ENCODE measurements at regions not wholly inside any gene's neighbourhood (a gene's known extent, or its start where the extent isn't known, plus 50 kb on each side); places are given as distances from the start of the nearest gene placed in this dataset.

DNA sequence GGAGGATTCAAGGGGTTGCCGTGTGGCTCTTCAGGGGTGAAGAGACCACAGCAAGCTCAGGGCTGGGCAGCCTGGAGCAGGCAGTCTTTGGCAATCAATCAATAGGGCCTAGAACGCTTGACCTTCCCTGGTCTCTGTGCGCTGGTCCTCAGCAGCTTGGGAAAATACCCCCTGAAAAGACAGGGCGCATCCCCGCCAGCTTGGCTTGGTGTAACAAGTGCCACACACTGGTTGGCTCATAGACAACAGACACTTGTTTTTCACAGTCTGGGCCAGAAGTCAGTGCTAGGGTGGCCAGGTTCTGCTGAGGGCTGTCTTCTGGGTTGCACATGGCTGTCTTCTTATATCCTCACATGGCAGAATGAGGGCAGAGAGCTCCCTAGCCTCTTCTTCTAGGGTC, 141.1 kb downstream of the HSD17B3 start:
- Histone ChIP-seq H3K4me3 (ENCODE audit: low read length in 2 of 2) (no peak overlapping the region), H3K9me3 (ENCODE audit: control insufficient read depth, low read length) (peaks cover 2% of the 10 kb centered on the region), H3K36me3 (ENCODE audit: control insufficient read depth in 1 of 2, insufficient read depth in 2 of 2, low read length in 1 of 2) (no peaks in the 10 kb centered on the region), H3K27me3 (ENCODE audit: control insufficient read depth in 1 of 2, insufficient read depth in 2 of 2, low read length in 1 of 2) (no peaks in the 10 kb centered on the region), H3K27ac (ENCODE audit: low read depth in 1 of 2, low read length in 2 of 2) (no peak overlapping the region), H3K4me1 (ENCODE audit: control insufficient read depth in 1 of 2, insufficient read depth in 2 of 2, low read length in 2 of 2) (no peaks in the 10 kb centered on the region)
- DNase-seq (peak in 1 of 2 donors; percentile 27), ATAC-seq (ENCODE audit: low FRiP score) (no peak)
- intact Hi-C loops (cut with DNase I), result no loop called here
- 97 to 98% methylated on average over 5 of the region's 5 CpGs for WGBS, 2 donors

- Histone ChIP-seq H3K9me3 (ENCODE audit: control insufficient read depth, low read length) (peaks cover 2% of the 10 kb centered on the region), H3K36me3 (ENCODE audit: control insufficient read depth in 1 of 2, insufficient read depth in 2 of 2, low read length in 1 of 2) (no peaks in the 10 kb centered on the region), H3K27ac (ENCODE audit: low read depth in 1 of 2, low read length in 2 of 2) (no peak overlapping the region), H3K4me1 (ENCODE audit: control insufficient read depth in 1 of 2, insufficient read depth in 2 of 2, low read length in 2 of 2) (no peaks in the 10 kb centered on the region), H3K27me3 (ENCODE audit: control insufficient read depth in 1 of 2, insufficient read depth in 2 of 2, low read length in 1 of 2) (no peaks in the 10 kb centered on the region), H3K4me3 (ENCODE audit: low read length in 2 of 2) (no peak overlapping the region)
- WGBS, 2 donors, result 71 to 79% methylated on average over 6 of the region's 6 CpGs
- ATAC-seq (ENCODE audit: low FRiP score) (no peak), DNase-seq (no peak)
- intact Hi-C loops (cut with DNase I), result no loop called here
Observed at GRCh38 chr9:96160168-96160567, 141.8 kb downstream of the HSD17B3 start.

- no peak overlapping the region for H3K27ac ChIP-seq (ENCODE audit: low read depth in 1 of 2, low read length in 2 of 2)
- intact Hi-C loops (cut with DNase I), result no loop called here
- no peaks in the 10 kb centered on the region for H3K36me3 ChIP-seq (ENCODE audit: control insufficient read depth in 1 of 2, insufficient read depth in 2 of 2, low read length in 1 of 2)
- no peaks in the 10 kb centered on the region for H3K4me1 ChIP-seq (ENCODE audit: control insufficient read depth in 1 of 2, insufficient read depth in 2 of 2, low read length in 2 of 2)
- H3K9me3 ChIP-seq (ENCODE audit: control insufficient read depth, low read length), result peaks cover 2% of the 10 kb centered on the region
- 96 to 99% methylated on average over 4 of the region's 4 CpGs for WGBS, 2 donors
- no peak overlapping the region for H3K4me3 ChIP-seq (ENCODE audit: low read length in 2 of 2)
- ATAC-seq (ENCODE audit: low FRiP score) (no peak), DNase-seq (peak in 1 of 2 donors; percentile 12)
- no peaks in the 10 kb centered on the region for H3K27me3 ChIP-seq (ENCODE audit: control insufficient read depth in 1 of 2, insufficient read depth in 2 of 2, low read length in 1 of 2)
Observed at GRCh38 chr9:96159596-96159995, 142.4 kb downstream of the HSD17B3 start.

GRCh38 chr9:96158909-96159575, 142.9 kb downstream of the HSD17B3 start:
- no peaks in the 10 kb centered on the region for H3K4me1 ChIP-seq (ENCODE audit: control insufficient read depth in 1 of 2, insufficient read depth in 2 of 2, low read length in 2 of 2)
- DNase-seq (no peak), ATAC-seq (ENCODE audit: low FRiP score) (no peak)
- no peak overlapping the region for H3K27ac ChIP-seq (ENCODE audit: low read depth in 1 of 2, low read length in 2 of 2)
- peaks cover 2% of the 10 kb centered on the region for H3K9me3 ChIP-seq (ENCODE audit: control insufficient read depth, low read length)
- 86 to 87% methylated on average over 9 of the region's 9 CpGs for WGBS, 2 donors
- intact Hi-C loops (cut with DNase I), result no loop called here
- H3K27me3 ChIP-seq (ENCODE audit: control insufficient read depth in 1 of 2, insufficient read depth in 2 of 2, low read length in 1 of 2), result no peaks in the 10 kb centered on the region
- no peaks in the 10 kb centered on the region for H3K36me3 ChIP-seq (ENCODE audit: control insufficient read depth in 1 of 2, insufficient read depth in 2 of 2, low read length in 1 of 2)
- no peak overlapping the region for H3K4me3 ChIP-seq (ENCODE audit: low read length in 2 of 2)

DNA sequence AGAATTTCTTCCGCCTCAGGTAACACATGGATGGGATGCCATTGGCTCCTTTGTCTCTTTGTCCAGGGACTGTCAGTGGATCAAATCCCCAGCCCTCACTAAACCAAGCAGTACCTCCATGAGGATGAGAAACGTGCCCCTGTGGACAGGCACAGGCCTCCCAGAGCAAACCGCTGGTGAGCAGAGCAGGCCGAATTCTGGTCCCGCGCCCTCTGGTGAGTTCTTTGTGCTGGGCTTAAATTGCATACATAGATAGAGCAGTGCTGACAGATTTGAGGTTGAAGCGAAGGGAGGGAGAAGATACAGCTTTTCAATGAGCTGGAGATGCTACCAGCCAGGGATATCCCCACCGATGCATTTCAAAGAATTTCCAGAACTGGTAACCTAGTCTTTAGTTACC, 143.8 kb downstream of the HSD17B3 start:
- DNase-seq (peak in 1 of 2 donors; percentile 25), ATAC-seq (ENCODE audit: low FRiP score) (no peak)
- Histone ChIP-seq H3K27me3 (ENCODE audit: control insufficient read depth in 1 of 2, insufficient read depth in 2 of 2, low read length in 1 of 2) (no peaks in the 10 kb centered on the region), H3K4me1 (ENCODE audit: control insufficient read depth in 1 of 2, insufficient read depth in 2 of 2, low read length in 2 of 2) (no peaks in the 10 kb centered on the region), H3K4me3 (ENCODE audit: low read length in 2 of 2) (no peak overlapping the region), H3K9me3 (ENCODE audit: control insufficient read depth, low read length) (peaks cover 2% of the 10 kb centered on the region), H3K27ac (ENCODE audit: low read depth in 1 of 2, low read length in 2 of 2) (no peak overlapping the region), H3K36me3 (ENCODE audit: control insufficient read depth in 1 of 2, insufficient read depth in 2 of 2, low read length in 1 of 2) (no peaks in the 10 kb centered on the region)
- intact Hi-C loops (cut with DNase I), result no loop called here
- 91 to 99% methylated on average over 8 of the region's 8 CpGs for WGBS, 2 donors

DNA sequence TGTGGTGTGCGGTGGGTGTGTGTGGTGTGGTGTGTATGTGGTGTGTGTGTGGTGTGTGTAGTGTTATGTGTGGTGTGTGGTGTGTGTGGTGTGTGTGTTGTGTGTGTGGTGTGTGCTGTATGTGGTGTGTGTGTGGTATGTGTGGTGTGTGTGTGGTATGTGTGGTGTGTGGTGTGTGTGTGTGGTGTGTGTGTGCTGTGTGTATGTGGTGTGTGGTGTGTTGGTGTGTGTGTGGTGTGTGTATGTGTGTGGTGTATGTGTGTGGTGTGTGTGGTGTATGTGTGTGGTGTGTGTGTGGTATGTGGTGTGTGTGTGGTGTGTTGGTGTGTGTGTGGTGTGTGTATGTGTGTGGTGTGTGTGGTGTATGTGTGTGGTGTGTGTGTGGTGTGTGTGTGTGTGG, 144.3 kb downstream of the HSD17B3 start:
- H3K27me3 ChIP-seq (ENCODE audit: control insufficient read depth in 1 of 2, insufficient read depth in 2 of 2, low read length in 1 of 2), result no peaks in the 10 kb centered on the region
- H3K9me3 ChIP-seq (ENCODE audit: control insufficient read depth, low read length), result peaks cover 2% of the 10 kb centered on the region
- H3K36me3 ChIP-seq (ENCODE audit: control insufficient read depth in 1 of 2, insufficient read depth in 2 of 2, low read length in 1 of 2), result no peaks in the 10 kb centered on the region
- no peak overlapping the region for H3K27ac ChIP-seq (ENCODE audit: low read depth in 1 of 2, low read length in 2 of 2)
- H3K4me3 ChIP-seq (ENCODE audit: low read length in 2 of 2), result no peak overlapping the region
- no peaks in the 10 kb centered on the region for H3K4me1 ChIP-seq (ENCODE audit: control insufficient read depth in 1 of 2, insufficient read depth in 2 of 2, low read length in 2 of 2)
- intact Hi-C loops (cut with DNase I), result no loop called here
- ATAC-seq (ENCODE audit: low FRiP score), result no peak
- WGBS, 2 donors, result 0 to 3% methylated on average over 1 of the region's 1 CpG
- peak in 1 of 2 donors; percentile 5 for DNase-seq

DNA sequence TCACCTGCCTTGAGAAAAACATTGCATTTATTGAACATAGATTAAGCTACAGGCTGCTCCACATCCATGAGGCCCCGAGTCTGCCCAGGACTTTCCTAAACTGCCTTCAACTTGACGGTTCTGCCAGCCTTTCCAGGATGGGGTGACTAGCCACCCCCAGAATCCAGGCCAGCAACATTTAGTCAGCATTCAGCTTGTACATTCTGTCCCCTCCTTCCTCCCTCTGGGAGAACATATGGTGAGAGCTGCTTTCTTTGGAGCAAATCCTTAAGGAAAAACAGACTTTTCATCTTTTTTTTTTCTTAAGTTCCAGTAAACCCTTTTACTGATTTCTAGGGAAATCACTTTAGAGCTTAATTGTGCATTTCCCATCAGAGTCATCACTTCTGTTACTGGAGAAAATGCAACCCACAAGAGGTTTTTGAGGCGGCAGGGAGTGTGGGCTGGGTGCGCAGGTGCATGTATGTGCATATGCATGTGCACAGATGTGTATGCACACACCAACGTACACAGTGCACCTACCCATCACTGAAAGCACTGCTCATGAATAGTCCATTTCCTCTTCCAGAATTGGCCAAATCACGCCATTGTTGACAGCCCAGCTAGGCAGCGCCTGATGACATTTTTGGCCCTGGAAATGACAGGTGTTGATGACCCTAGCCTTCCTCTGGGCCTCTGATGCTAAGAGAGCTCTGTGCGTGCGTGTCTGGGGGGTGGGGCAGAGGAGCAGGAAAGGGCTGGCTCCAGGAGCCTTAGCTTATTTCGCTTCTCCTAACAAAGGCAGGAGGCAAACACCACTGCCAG, 145.6 kb downstream of the HSD17B3 start:
- H3K4me1 ChIP-seq (ENCODE audit: control insufficient read depth in 1 of 2, insufficient read depth in 2 of 2, low read length in 2 of 2), result no peaks in the 10 kb centered on the region
- peaks cover 2% of the 10 kb centered on the region for H3K9me3 ChIP-seq (ENCODE audit: control insufficient read depth, low read length)
- ATAC-seq (ENCODE audit: low FRiP score) (no peak), DNase-seq (peak in 1 of 2 donors; percentile 51)
- intact Hi-C loops (cut with DNase I), result no loop called here
- H3K4me3 ChIP-seq (ENCODE audit: low read length in 2 of 2), result no peak overlapping the region
- no peaks in the 10 kb centered on the region for H3K36me3 ChIP-seq (ENCODE audit: control insufficient read depth in 1 of 2, insufficient read depth in 2 of 2, low read length in 1 of 2)
- H3K27me3 ChIP-seq (ENCODE audit: control insufficient read depth in 1 of 2, insufficient read depth in 2 of 2, low read length in 1 of 2), result no peaks in the 10 kb centered on the region
- 49 to 54% methylated on average over 10 of the region's 10 CpGs for WGBS, 2 donors
- no peak overlapping the region for H3K27ac ChIP-seq (ENCODE audit: low read depth in 1 of 2, low read length in 2 of 2)

DNA sequence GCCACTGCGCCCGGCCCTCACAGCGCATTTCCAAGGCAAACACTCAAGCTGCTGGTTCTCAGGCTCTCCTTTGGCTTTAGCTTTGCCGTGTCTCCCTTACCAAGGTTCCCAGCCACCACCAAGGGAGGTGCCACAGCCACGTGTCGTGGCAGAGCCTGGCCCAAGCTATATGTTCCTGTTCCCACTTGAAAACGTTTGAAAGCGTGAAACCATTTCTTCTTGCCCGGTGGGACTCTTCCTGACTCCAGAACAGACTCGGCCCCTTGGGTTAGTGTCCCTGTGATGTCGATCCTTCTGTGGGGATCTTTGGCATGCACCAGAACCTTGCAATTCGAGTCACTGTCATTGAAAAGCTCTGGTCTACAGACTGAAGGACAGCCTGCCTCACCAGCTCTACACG, 147.9 kb downstream of the HSD17B3 start:
- DNase-seq, result peak in 1 of 2 donors; percentile 42
- no peaks in the 10 kb centered on the region for H3K9me3 ChIP-seq (ENCODE audit: control insufficient read depth, low read length)
- intact Hi-C loops (cut with DNase I), result no loop called here
- no peak for ATAC-seq (ENCODE audit: low FRiP score)
- no peaks in the 10 kb centered on the region for H3K36me3 ChIP-seq (ENCODE audit: control insufficient read depth in 1 of 2, insufficient read depth in 2 of 2, low read length in 1 of 2)
- H3K27ac ChIP-seq (ENCODE audit: low read depth in 1 of 2, low read length in 2 of 2), result no peak overlapping the region
- 96% methylated on average over 13 of the region's 13 CpGs for WGBS, 2 donors
- H3K27me3 ChIP-seq (ENCODE audit: control insufficient read depth in 1 of 2, insufficient read depth in 2 of 2, low read length in 1 of 2), result no peaks in the 10 kb centered on the region
- no peaks in the 10 kb centered on the region for H3K4me1 ChIP-seq (ENCODE audit: control insufficient read depth in 1 of 2, insufficient read depth in 2 of 2, low read length in 2 of 2)
- H3K4me3 ChIP-seq (ENCODE audit: low read length in 2 of 2), result no peak overlapping the region

DNA sequence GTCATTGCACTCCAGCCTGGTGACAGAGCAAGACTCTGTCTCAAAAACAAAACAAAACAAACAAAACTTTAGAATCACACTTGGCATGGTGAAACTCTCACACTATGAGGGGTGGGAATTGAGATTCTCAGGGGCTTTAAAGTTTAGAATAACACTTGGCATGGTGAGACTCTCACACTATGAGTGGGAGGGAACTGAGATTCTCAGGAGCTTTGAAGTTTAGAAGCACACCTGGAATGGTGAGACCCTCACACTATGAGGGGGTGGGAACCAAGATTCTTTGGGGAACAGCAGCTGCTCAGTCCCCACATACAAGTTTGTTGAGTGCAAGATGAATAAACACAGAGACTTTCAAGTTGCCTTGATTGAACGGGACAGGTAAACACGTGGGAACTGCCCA, 149.4 kb downstream of the HSD17B3 start:
- 86 to 90% methylated on average over 2 of the region's 2 CpGs for WGBS, 2 donors
- intact Hi-C loops (cut with DNase I), result no loop called here

More for the DNA sequence above, 149.4 kb downstream of the HSD17B3 start:
- DNase-seq, result no peak
- no peaks in the 10 kb centered on the region for H3K27me3 ChIP-seq (ENCODE audit: control insufficient read depth in 1 of 2, insufficient read depth in 2 of 2, low read length in 1 of 2)
- H3K9me3 ChIP-seq (ENCODE audit: control insufficient read depth, low read length), result no peaks in the 10 kb centered on the region
- H3K4me1 ChIP-seq (ENCODE audit: control insufficient read depth in 1 of 2, insufficient read depth in 2 of 2, low read length in 2 of 2), result peaks cover 0 to 2% of the 10 kb centered on the region in 2 donors
- H3K27ac ChIP-seq (ENCODE audit: low read depth in 1 of 2, low read length in 2 of 2), result no peak overlapping the region
- no peak for ATAC-seq (ENCODE audit: low FRiP score)
- no peaks in the 10 kb centered on the region for H3K36me3 ChIP-seq (ENCODE audit: control insufficient read depth in 1 of 2, insufficient read depth in 2 of 2, low read length in 1 of 2)
- no peak overlapping the region for H3K4me3 ChIP-seq (ENCODE audit: low read length in 2 of 2)

Measured in aorta (tissue), 5 donors.